Esophagus muscularis mucosa (tissue), 4 donors: ENCODE measurements at regions not wholly inside any gene's neighbourhood (a gene's known extent, or its start where the extent isn't known, plus 50 kb on each side); places are given as distances from the start of the nearest gene placed in this dataset.

ENCODE experiments used
- EP300 ChIP-seq: sonication (generic); formaldehyde crosslinking; IDR thresholded peaks from one replicate; pipeline ENCODE4 v1.6.1; 2017; ENCODE audit warnings: antibody characterized with exemption
- POLR2A ChIP-seq: fragments of 450-650 bp; IDR thresholded peaks from one replicate; pipeline ENCODE4 v1.6.1; 2017; ENCODE audit warnings: antibody characterized with exemption, moderate library complexity, mild to moderate bottlenecking, low read depth
- POLR2AphosphoS5 ChIP-seq, 2 donors: sonication (generic); formaldehyde crosslinking; IDR thresholded peaks; one replicate each; pipeline ENCODE4 v1.6.1; 2017; ENCODE audit warnings: antibody characterized with exemption in 2 of 2
- TF ChIP-seq, protein P1 (sequence below), 3 experiments: fragments of 200-600 bp in 2 of 3; fragments of 450-650 bp in 1 of 3; sonication (generic) in 2 of 3; IDR thresholded peaks; one replicate each; pipeline ENCODE4 v1.5.1; 2017 to 2019; ENCODE audit warnings: antibody characterized with exemption in 3 of 3, mild to moderate bottlenecking in 2 of 3, moderate library complexity in 1 of 3

DNA sequence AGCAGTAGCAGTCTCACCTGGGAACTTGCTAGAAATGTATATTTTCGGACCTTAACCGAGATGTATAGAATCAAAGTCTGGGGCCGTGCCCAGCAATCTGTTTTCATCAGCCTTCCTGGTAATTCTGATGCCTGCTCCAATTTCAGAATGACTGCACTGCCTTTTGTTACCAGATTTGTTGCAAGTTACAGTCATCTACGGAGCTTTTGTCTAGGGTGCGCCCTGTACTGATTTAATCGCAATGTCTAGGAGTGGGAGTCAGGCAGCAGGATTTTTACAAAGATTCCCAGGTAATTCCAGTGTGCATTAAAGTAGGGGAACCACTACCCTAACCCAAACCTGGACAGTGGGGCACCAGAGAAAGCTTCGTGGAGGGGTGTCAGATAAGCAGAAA lies 178.0 kb downstream of the HAUS1 start:
- TF ChIP-seq POLR2A (no peak), POLR2AphosphoS5 (IDR thresholded peaks at IDR 0.05) (no peak), EP300 (no peak)
- TF ChIP-seq, protein P1, sequence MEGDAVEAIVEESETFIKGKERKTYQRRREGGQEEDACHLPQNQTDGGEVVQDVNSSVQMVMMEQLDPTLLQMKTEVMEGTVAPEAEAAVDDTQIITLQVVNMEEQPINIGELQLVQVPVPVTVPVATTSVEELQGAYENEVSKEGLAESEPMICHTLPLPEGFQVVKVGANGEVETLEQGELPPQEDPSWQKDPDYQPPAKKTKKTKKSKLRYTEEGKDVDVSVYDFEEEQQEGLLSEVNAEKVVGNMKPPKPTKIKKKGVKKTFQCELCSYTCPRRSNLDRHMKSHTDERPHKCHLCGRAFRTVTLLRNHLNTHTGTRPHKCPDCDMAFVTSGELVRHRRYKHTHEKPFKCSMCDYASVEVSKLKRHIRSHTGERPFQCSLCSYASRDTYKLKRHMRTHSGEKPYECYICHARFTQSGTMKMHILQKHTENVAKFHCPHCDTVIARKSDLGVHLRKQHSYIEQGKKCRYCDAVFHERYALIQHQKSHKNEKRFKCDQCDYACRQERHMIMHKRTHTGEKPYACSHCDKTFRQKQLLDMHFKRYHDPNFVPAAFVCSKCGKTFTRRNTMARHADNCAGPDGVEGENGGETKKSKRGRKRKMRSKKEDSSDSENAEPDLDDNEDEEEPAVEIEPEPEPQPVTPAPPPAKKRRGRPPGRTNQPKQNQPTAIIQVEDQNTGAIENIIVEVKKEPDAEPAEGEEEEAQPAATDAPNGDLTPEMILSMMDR (IDR thresholded peaks at IDR 0.05), result no peak
